AG20443 (cell line): ENCODE measurements at regions not wholly inside any gene's neighbourhood (a gene's known extent, or its start where the extent isn't known, plus 50 kb on each side); places are given as distances from the start of the nearest gene placed in this dataset.

ENCODE experiments used
- DNase-seq: peaks from one replicate; pipeline ENCODE4 v3.0.0; 2012; ENCODE audit warnings: low spot score, mixed read lengths

- DNase-seq: no peak
These were observed 159.7 kb downstream of the FAT3 start for GRCh38 chr11:92384358-92384757.

- DNase-seq: no peak
These were observed 160.2 kb downstream of the FAT3 start for GRCh38 chr11:92384802-92385201.

GRCh38 chr11:92386577-92386976 lies 162.0 kb downstream of the FAT3 start:
- DNase-seq: no peak

- no peak for DNase-seq
These were observed 163.2 kb downstream of the FAT3 start for GRCh38 chr11:92387859-92388258.

- no peak for DNase-seq
These were observed 163.8 kb downstream of the FAT3 start for GRCh38 chr11:92388380-92388779.

GRCh38 chr11:92390783-92391182 lies 166.2 kb downstream of the FAT3 start:
- no peak for DNase-seq

GRCh38 chr11:92391364-92391763 lies 166.7 kb downstream of the FAT3 start:
- no peak for DNase-seq

- no peak for DNase-seq
These were observed 167.2 kb downstream of the FAT3 start for GRCh38 chr11:92391808-92392207.

GRCh38 chr11:92393218-92393617 lies 168.6 kb downstream of the FAT3 start:
- no peak for DNase-seq

GRCh38 chr11:92396133-92396532 lies 171.5 kb downstream of the FAT3 start:
- no peak for DNase-seq

GRCh38 chr11:92397221-92397755 lies 172.7 kb downstream of the FAT3 start:
- no peak for DNase-seq

GRCh38 chr11:92399705-92400104 lies 175.1 kb downstream of the FAT3 start:
- no peak for DNase-seq

- DNase-seq: no peak
These were observed 176.9 kb downstream of the FAT3 start for GRCh38 chr11:92401520-92401919.

- DNase-seq: no peak
These were observed 181.9 kb downstream of the FAT3 start for GRCh38 chr11:92406472-92406871.

GRCh38 chr11:92409355-92409754 lies 184.7 kb downstream of the FAT3 start:
- DNase-seq: no peak

GRCh38 chr11:92409956-92410355 lies 185.3 kb downstream of the FAT3 start:
- no peak for DNase-seq

- DNase-seq: no peak
These were observed 185.9 kb downstream of the FAT3 start for GRCh38 chr11:92410526-92410925.

GRCh38 chr11:92411431-92411830 lies 186.8 kb downstream of the FAT3 start:
- no peak for DNase-seq

- DNase-seq: no peak
These were observed 189.3 kb downstream of the FAT3 start for GRCh38 chr11:92413757-92414513.

- DNase-seq: no peak
These were observed 192.5 kb downstream of the FAT3 start for GRCh38 chr11:92416971-92417725.

GRCh38 chr11:92423115-92424034 lies 198.8 kb downstream of the FAT3 start:
- no peak for DNase-seq

- DNase-seq: peak; percentile 11
These were observed 199.7 kb downstream of the FAT3 start for GRCh38 chr11:92424281-92424680.
